Adrenal gland (tissue), 9 donors: ENCODE measurements at regions not wholly inside any gene's neighbourhood (a gene's known extent, or its start where the extent isn't known, plus 50 kb on each side); places are given as distances from the start of the nearest gene placed in this dataset.

Experiments used
- DNase-seq, 7 donors: peaks; one replicate each; pipeline ENCODE4 v3.0.0-alpha.2; 2019 to 2020
- H3K27ac ChIP-seq, 5 donors: fragments of 200-600 bp; sonication (generic) in 4 of 5; 1 replicate in 3 of 5; 2 replicates in 2 of 5; pipeline versions ENCODE4 v1.5.1 to v1.8.0; 2016 to 2020; ENCODE audit warnings: mild to moderate bottlenecking in 1 of 5
- H3K27me3 ChIP-seq: fragments of 200-600 bp; 2 replicates; pipeline ENCODE4 v1.8.0; 2021
- H3K36me3 ChIP-seq, 2 donors: fragments of 200-600 bp; replicated peaks in 1 of 2; 1 replicate in 1 of 2; 2 replicates in 1 of 2; pipeline versions ENCODE4 v1.5.1 to v1.8.0; 2018 to 2022
- H3K4me1 ChIP-seq, 2 donors: fragments of 200-600 bp; replicated peaks in 1 of 2; 1 replicate in 1 of 2; 2 replicates in 1 of 2; pipeline versions ENCODE4 v1.5.1 to v1.8.0; 2018 to 2021
- H3K4me3 ChIP-seq, 4 donors: fragments of 200-600 bp; sonication (generic) in 3 of 4; one replicate each; pipeline ENCODE4 v1.5.1; 2016 to 2018
- H3K9me3 ChIP-seq, 3 donors: fragments of 200-600 bp; sonication (generic) in 1 of 3; replicated peaks in 1 of 3; 1 replicate in 2 of 3; 2 replicates in 1 of 3; pipeline versions ENCODE4 v1.5.1 to v1.8.0; 2016 to 2021
- CTCF ChIP-seq, 6 experiments: fragments of 450-650 bp in 4 of 6; fragments of 200-600 bp in 2 of 6; sonication (generic) in 1 of 6; IDR thresholded peaks; 1 replicate in 5 of 6; 2 replicates in 1 of 6; pipeline versions ENCODE4 v1.5.1 to v1.8.0; 2016 to 2021; ENCODE audit warnings: antibody characterized with exemption in 6 of 6, mild to moderate bottlenecking in 2 of 6, moderate library complexity in 1 of 6
- POLR2A ChIP-seq, 2 donors: fragments of 450-650 bp; IDR thresholded peaks; one replicate each; pipeline ENCODE4 v1.6.1; 2017; ENCODE audit warnings: antibody characterized with exemption in 2 of 2, mild to moderate bottlenecking in 2 of 2, moderate library complexity in 1 of 2
- WGBS, 4 donors: extraction: QIAGEN DNeasy Blood & Tissue Kit in 2 of 4; methylation state at CpG; one replicate each; pipeline versions ENCODE4 v1.1.5 to v1.1.7; 2013 to 2017; 5-methylcytosine and 5-hydroxymethylcytosine counted together
- intact Hi-C, 2 donors: fragments of 100-400 bp; cut with DNase I; formaldehyde crosslinking; loops; one replicate each; pipeline versions ENCODE4 v1.14.1 to v1.15.0; 2022 to 2023
- donor health status: healthy with polysubstance abuse.
- donor health status: Bipolar disorder and iron deficiency.
- donor health status: DM: yes; HTN: yes; CAD: no.
- donor health status: DM: no; HTN: no; CAD: no.
- donor health status: DM: no; HTN: no; CAD: no.

GRCh38 chr12:24535334-24536069 lies 413.4 kb downstream of the BCAT1 start:
- Histone ChIP-seq H3K9me3 (no peaks in the 10 kb centered on the region), H3K27me3 (no peaks in the 10 kb centered on the region), H3K27ac (peak overlapping the region in 2 of 5 donors; percentile 23 to 63), H3K4me3 (no peak overlapping the region), H3K4me1 (no peaks in the 10 kb centered on the region), H3K36me3 (no peaks in the 10 kb centered on the region)
- WGBS, 4 donors = 62 to 69% (median 67%) methylated on average over 6 of the region's 6 CpGs
- DNase-seq = no peak
- intact Hi-C loops = no loop called here
- no peak for TF ChIP-seq POLR2A (IDR thresholded peaks at IDR 0.05)
- no peak for TF ChIP-seq CTCF (IDR thresholded peaks at IDR 0.05)

GRCh38 chr12:24534622-24535021 lies 414.3 kb downstream of the BCAT1 start:
- intact Hi-C loops = no loop called here
- no peak for DNase-seq
- no peaks in the 10 kb centered on the region for H3K36me3 ChIP-seq
- no peak overlapping the region for H3K4me3 ChIP-seq
- H3K27ac ChIP-seq = peak overlapping the region in 1 of 5 donors; percentile 63
- H3K9me3 ChIP-seq = no peaks in the 10 kb centered on the region
- 47 to 71% (median 62%) methylated on average over 4 of the region's 4 CpGs for WGBS, 4 donors
- no peaks in the 10 kb centered on the region for H3K4me1 ChIP-seq
- H3K27me3 ChIP-seq = no peaks in the 10 kb centered on the region
- TF ChIP-seq CTCF (IDR thresholded peaks at IDR 0.05) (no peak), POLR2A (IDR thresholded peaks at IDR 0.05) (no peak)

- H3K27ac ChIP-seq = no peak overlapping the region
- intact Hi-C loops = no loop called here
- WGBS, 4 donors = 83 to 88% (median 86%) methylated on average over 3 of the region's 3 CpGs
- H3K27me3 ChIP-seq = no peaks in the 10 kb centered on the region
- no peak for TF ChIP-seq POLR2A (IDR thresholded peaks at IDR 0.05)
- TF ChIP-seq CTCF (IDR thresholded peaks at IDR 0.05) = no peak
- H3K36me3 ChIP-seq = no peaks in the 10 kb centered on the region
- no peaks in the 10 kb centered on the region for H3K9me3 ChIP-seq
- no peak overlapping the region for H3K4me3 ChIP-seq
- no peak for DNase-seq
- H3K4me1 ChIP-seq = no peaks in the 10 kb centered on the region
Measured at GRCh38 chr12:24533716-24534352, 415.1 kb downstream of the BCAT1 start.

- Histone ChIP-seq H3K27me3 (no peaks in the 10 kb centered on the region), H3K4me3 (no peak overlapping the region), H3K36me3 (no peaks in the 10 kb centered on the region), H3K9me3 (no peaks in the 10 kb centered on the region), H3K27ac (no peak overlapping the region), H3K4me1 (no peaks in the 10 kb centered on the region)
- TF ChIP-seq POLR2A (IDR thresholded peaks at IDR 0.05) = no peak
- TF ChIP-seq CTCF (IDR thresholded peaks at IDR 0.05) = no peak
- intact Hi-C loops = no loop called here
- 65 to 79% (median 72%) methylated on average over 2 of the region's 2 CpGs for WGBS, 4 donors
- no peak for DNase-seq
Measured at GRCh38 chr12:24530689-24531088, 418.2 kb downstream of the BCAT1 start.
